NCI-H1930 (cell line): ENCODE measurements at regions not wholly inside any gene's neighbourhood (a gene's known extent, or its start where the extent isn't known, plus 50 kb on each side); places are given as distances from the start of the nearest gene placed in this dataset.

Experiments used
- DNase-seq, 2 experiments: peaks; one replicate each; lab custom pipeline; 2025; lab: John Stamatoyannopoulos, UW

DNA sequence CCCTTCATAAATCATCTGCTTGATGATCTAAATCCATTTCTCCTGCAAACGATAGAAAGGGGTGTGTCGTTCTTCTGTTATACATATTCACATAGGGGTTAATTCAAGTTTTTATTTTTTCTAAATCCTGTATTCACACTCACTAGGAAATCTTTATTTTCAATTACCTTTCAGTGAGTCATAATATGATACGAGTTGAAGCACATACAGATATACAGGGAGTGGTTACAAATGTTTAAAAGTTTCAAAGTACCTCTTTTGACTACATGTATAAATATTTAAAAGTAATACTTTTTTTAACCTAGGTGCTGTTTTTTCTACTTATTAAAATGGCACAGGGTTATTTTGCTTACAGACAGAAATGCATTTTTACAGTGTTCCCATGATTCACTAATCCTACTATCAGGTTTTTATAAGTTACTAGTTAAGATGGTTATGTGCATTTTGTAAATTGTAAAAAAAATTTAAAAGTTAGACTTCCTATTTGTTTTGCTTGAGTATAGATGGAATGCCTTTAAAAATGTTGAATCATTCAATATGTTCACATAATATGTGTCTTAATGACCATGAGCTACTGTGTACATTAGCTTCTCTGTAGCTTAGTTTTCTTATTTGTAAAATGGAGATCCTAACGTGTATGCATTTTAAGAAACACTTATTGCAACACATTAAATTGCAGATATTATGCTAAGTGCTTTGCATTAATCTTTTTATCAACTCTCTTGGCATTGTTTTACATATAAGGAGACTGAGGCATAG, 1378.1 kb downstream of the DSC3 start:
- DNase-seq: no peak

DNA sequence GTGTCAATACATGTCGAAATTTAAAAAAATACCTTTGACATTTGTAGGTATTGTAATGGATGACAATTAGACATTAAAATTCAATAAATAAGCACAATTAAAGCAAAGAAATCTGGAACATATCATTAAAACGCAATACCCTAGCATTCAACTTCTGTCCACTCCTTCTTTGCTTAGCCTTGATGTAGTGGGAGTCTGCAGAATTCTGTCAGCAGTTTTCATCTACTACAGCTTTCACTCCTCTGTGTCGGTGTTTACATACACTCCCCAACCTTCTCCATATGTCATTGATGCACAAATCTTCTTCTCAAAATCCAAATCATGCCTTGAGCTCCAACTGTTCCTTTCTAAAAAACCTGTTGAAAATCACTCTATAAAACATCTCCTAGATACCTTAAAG, 1380.6 kb downstream of the DSC3 start:
- DNase-seq: no peak

DNA sequence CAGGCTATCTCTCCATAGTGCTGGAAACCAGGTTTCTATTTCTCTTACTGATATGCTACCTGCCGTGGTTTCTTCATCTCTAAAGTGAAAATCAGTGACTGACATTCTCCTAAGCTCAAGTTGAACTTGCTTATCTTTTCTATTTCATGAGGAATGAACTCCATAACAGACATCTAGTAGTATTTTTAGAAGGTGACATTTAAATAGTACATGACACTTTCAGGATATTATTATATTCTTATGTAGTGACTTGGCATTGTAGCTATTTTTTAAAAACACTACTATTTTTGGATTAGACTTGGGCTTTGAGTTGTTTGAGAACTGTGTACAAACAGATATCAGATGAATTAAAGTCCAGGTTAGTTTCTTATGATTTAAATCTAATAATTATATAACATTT, 1381.8 kb downstream of the DSC3 start:
- DNase-seq: no peak

DNA sequence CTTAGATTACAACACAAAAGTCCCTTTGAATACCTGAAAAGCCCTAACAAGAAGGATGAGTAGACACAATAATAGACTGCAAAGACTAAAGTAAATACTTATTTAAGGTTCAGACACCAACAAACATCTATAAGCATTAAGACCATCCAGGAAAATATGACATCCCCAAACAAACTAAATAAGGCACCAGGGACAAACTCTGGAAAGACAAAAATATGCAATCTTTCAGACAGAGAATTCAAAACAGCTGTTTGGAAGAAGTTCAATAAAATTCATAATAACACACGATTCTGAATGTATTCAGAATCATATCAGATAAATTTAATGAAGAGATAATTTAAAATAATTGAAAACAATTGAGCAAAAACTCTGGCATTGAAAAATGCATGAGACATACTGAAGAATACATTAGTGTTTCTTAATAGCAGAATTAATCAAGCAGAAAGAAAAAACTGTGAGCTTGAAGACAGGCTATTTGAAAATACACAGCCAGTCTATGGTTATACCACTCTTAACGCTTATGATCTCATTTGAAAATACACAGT, 1388.8 kb downstream of the DSC3 start:
- no peak for DNase-seq

DNA sequence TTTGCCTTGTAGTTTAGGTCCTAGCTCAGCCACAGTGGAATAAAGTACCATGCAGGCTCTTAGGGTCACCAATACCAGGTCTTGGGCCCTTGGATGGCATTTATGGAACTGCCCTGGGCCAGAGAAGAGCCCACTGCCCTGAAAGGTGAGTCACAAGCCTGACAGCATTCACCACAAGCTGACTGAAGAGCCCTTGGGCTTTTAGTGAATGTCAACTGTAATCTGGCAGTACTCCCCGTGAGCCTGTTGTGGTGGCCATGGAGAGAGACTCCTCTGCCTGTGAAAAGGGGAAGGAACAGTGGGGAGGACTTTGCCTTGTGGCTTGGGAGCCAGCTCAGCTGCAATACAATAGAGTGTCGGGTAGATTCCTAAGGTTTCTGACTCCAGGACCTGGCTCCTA, 1389.7 kb downstream of the DSC3 start:
- no peak for DNase-seq

DNA sequence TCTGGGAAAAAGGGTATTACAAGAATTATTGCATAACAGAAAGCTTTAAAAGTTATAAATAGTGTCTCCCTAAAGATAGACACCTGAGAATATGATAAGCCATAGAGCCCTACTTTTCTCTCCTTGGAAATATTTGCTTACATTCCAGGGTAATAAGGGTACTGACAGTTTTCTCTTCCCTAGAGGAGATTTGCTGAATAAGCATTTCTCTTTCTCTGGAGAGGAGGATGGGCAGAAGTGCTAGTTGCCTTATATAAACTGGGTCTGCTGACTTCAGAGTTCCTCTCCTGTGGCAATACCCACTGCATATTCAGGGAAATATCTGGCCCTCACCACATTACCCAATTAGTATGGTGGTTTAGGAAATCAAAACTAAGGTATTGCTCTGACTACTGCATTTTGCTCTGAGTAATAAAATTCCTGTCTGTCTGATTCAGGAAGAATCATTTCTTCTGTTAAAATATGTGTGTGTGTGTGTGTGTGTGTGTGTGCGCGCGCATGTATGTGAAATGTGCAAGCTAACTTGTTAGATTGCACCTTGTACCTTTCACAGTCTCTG, 1391.3 kb downstream of the DSC3 start:
- no peak for DNase-seq

DNA sequence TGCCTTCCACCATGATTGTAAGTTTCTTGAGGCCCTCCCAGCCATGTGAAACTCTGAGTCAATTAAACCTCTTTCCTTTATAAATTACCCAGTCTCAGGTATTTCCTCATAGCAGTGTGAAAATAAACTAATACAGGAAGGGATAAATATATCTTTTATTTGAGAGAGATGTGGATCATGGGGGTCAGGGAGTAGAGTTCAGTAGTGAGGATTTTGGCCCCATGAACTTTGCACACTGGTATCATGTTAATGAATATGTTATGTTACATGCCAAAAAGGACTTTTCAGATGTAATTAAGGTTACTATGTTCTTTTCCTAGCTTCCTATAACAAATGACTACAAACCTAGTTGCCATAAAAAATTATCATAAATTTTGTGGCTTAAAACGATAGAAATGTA, 1393.7 kb downstream of the DSC3 start:
- no peak for DNase-seq

DNA sequence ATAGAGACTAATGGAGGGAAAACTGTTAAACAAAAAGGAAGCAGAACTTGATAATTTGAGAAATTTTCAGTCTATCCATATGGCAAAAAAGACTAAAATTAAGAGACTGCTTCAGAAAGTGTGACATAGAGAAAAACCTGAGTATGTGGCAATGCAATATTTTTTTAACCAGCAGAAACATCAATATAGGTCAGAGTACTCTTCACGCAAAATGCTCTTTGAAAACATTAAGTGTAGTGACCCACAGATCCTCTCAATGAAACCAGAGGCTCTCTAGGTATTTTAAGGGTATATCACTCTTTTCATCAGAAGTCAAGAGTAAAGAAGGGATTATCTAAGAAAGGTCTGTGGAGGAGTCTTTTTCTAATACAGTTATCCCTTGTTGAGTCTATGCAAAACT, 1394.8 kb downstream of the DSC3 start:
- DNase-seq: no peak

DNA sequence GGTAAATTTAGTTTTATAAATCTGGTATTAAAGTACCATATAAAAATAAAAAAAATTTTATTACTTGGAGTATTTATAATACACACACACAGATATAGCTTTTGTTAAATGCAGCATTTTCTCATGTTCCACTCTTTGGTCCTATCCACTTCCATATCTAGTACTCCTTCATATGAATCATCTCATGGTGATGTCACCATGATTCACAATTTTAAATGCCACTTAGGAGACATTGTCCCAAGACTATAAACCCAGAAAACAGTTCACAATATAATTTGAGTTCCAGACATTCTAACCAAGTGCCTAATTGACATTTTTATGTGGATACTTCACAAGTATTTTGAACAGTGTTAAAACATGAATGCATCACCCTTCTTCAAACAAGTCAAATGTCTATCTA, 1398.3 kb downstream of the DSC3 start:
- DNase-seq: no peak

DNA sequence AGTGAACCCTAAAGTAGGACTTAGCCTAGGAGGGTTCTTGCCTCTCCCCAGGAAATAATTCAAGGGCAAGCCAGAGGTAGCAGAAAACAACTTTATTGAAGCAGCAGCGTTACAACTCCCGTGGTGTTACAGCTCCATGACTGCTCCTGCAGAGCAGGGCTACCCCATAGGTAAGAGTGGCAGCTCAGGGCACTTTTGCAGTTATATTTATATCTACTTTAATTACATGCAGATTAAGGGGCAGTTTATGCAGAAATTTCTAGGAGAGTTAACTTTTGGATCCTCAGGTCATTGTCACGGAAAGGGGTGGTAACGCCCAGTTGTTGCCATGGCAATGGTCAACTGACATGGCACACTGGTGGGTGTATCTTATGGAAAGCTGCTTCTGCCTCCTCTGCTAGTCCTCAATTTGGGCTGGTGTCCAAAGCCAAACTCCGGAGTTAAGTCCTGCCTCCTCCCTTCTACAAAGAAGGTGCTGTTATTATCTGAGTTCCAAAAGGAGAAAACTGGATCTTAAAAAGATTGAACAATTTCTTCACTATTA, 1413.0 kb downstream of the DSC3 start:
- no peak for DNase-seq

DNA sequence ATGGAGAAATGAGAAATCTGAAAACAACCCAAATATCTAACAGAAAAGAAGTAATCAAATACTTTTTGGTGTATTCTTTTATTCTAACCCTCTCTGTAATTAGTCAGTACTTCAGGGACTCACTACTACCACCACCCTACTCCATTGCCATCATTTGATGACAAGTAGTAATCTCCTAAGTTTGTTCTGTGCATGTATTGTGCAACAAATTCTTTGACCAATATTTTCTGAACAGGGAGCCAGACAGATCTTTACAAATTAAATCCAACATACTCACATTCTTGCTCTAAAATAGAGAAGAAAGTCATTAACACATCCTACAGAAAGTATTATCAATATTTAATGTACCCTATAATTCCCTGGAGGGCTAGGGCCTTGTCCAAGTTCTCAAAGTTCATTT, 1416.4 kb downstream of the DSC3 start:
- DNase-seq: no peak

DNA sequence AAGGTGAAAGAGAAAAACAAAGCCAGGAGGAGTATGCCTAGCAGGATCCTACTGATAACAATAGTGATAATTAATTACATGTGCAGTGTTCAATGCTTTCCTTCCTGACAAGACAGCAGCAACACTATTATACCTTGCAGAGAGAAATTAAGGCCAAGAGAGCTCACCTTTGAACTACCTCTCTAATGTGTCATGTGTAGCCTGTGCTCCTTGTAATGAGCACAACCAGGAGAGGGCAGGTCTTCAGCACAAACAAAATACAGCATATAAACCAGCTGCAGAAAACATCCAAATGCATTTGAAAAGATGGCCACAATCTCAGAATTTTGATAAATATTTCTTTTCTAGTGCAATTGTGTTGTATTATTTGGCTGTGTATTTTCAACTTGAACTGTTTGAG, 1425.7 kb downstream of the DSC3 start:
- DNase-seq: no peak

DNA sequence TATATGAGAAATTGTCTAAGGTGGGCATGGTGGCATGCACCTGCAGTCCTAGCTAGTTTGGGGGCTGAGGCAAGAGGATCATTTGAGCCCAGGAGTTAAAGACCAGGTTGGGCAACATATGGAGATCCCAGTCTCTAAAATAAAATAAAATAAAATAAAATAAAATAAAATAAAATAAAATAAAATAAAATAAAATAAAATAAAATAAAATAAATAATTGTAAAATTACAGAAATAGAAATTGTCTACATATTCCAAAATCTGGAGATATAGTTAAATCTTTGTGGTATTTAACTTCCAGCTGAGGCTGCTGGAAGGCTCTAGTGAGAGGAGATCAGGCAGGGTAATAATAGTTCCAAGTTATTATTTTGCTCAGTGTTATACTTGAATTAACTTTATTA, 1432.1 kb upstream of the CDH2 start:
- DNase-seq: no peak

DNA sequence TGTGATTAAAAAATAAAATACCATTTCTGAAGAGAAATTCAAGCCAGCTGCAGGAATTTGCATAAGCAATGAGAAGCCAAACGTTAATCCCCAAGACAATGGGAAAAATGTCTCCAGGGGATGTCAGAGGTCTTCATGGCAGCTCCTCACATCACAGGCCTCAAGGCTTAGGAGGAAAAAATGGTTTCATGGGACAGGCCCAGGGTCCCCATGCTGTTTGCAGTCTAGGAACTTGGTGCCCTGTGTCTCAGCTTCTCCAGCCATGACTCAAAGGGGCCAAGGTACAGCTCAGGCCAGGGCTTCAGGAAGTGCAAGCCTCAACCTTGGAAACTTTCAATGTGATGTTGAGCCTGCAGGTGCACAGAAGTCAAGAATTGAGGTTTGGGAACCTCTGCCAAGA, 1428.4 kb upstream of the CDH2 start:
- DNase-seq: no peak

DNA sequence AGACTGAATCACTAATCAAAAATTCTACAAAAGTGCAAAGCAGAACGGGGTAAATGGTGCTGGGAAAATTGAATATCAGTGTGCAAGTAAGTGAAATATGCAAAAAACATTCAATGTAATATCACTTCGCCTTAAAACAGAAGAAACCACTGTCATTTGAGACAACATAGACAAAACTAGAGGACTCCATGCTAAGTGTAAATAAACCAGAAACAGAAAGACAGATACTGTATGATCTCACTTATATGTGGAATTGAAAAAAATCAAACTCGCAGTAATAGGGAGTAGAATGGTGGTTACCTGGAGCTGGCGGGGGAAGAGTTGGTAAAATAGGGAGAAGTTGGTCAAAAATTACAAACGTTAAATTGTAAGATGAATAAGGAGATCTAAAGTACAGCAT, 1420.0 kb upstream of the CDH2 start:
- DNase-seq: no peak

DNA sequence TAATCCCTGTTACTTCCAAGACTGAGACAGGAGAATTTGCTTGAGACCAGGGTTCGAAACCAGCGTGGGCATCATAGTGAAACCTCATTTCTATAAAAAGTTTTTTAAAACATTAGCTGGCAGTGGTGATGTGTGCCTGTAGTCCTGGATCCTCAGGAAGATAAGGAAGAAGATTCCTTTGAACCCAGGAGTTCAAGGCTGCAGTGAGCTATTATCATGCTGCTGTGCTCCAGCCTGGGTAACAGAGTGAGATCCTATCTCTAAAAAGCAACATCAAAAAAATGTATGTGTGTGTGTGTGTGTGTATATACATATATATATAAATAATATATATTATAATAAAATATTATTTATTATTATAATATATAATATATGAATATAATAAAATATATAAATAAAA, 1417.6 kb upstream of the CDH2 start:
- DNase-seq: no peak

DNA sequence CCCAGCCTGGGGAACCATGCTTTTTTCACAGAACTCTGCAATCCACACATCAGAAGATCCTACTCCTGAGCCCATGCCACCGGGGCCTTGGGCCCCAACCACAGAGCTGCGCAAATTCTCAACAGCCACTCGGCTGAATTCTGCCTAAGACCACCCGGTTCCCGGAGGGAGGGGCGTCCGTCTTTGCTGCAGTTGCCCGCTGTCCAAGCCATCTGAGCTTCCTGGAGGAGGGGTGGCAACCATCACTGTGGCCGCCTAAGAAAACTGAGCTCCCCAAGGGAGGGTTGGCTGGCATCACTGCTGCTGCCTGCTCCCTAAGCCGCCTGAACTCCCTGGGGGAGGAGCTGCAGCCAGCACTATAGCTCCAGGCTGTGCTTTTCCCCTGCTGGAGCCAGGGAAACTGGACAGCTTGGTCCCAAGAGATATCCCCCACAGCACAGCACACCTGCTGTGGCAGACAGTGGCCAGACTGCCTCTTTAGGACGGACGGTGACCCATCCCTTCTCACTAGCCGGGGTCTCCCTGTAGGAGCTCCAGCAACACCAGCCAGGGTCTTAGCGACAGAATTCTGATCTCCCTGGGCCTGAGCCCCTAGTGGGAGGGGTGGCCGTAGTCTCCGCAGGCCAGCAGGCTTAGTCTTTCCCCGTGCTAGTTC, 1411.6 kb upstream of the CDH2 start:
- DNase-seq: no peak

DNA sequence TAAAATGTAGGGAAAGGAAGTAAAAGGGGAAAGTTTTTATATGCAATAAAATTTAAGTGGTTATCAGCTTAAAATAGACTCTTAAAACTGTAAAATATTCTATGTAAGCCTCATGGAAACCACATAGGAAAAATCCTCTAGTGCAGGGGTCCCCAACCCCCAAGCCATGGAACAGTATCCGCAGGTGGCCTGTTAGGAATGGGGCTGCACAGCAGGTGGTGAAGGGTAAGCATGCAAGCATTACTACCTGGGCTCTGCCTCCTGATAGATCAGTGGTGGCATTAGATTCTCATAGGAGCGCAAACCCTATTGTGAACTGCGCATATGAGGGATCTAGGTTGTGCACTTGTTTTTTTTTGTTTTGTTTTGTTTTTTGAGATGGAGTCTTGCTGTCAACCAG, 1409.3 kb upstream of the CDH2 start:
- DNase-seq: no peak

DNA sequence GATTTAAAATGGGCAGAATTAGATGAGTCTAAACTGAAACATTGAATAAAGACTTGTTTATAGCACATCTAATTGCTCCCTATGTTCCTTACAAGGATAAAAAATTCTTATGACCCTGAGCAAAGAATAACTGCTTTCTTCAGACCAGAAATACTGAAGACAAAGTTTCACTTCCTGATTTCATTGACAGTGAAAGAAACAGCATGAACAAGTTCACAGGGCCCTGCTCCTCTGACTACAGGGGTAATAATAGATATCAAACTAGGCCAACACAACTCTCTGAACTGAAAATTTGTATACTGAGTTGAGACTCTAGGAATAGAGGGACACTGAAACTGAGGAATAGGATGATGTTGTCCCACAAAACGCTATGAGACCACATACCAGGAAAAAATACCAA, 1383.3 kb upstream of the CDH2 start:
- no peak for DNase-seq

DNA sequence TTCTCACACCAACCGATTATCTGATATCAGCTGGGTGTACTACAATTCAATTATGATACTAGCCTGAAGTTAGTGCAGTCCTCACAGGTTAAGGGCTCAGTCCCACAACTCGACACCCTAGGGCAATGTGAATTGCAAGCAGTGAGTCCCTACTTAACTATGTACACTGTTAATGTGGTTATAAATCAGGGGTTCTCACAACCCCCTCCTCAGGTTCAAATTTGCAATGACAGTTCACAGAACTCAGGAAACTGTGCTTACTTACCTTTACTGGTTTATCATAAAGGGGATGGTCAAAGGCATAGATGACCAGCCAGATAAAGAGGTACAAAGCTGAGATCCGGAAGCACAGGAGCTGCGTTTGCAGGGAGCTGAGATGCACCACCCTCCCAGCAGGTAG, 1379.1 kb upstream of the CDH2 start:
- no peak for DNase-seq

DNA sequence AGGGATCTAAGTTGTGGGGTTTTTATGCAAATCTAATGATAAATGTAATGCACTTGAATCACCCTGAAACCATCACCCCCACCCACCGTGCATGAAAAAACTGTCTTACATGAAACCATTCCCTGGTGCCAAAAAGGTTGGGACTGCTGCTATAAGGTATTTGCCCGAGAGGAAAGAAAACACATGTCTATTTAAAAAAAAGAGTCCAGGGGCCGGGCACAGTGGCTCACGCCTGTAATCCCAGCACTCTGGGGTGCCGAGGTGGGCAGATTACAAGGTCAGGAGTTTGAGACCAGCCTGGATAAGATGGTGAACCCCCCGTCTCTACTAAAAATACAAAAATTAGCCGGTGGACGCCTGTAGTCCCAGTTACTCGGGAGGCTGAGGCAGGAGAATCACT, 1372.8 kb upstream of the CDH2 start:
- DNase-seq: no peak

DNA sequence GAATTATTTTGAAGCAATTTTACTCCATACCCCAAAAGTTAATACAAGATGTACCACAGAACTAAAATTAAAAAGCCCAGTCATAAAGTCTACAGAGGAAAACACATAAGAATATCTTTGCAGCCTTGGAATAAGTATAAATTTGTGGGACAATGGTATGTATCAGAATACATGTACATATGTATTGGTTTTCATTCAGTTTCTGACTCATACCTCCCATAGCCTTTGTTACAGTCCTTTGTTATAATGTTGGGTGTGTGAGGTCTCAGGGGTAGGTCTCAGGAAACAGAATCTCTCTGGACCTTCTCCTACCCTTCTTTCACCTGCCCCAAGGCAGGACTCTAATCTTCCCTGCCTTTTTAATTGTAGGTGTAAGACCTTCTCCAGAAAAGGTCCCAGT, 1370.7 kb upstream of the CDH2 start:
- DNase-seq: no peak

DNA sequence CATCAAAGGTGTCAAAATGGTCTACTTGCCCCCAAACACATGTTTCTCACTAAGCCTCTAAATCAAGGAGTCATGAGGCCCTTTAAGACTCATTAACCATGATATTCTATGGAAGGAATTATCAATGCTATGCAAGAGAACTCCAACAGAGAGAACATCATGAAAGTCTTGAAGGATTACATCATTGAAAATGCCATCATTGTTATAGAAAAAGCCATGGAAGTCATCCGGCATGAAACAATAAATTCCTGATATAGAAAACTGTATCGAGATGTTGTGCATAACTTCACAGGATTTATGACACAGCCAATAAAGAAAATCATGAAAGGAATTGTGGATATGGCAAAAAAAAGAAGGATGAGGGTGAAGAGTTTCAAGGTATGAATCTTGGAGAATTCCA, 1363.6 kb upstream of the CDH2 start:
- no peak for DNase-seq
